Kidney capillary endothelial cell (primary cell): ENCODE measurements at regions not wholly inside any gene's neighbourhood (a gene's known extent, or its start where the extent isn't known, plus 50 kb on each side); places are given as distances from the start of the nearest gene placed in this dataset.
A peak's percentile ranks its signal among the peaks of the same experiment; 100 is the strongest.
"Not testable (repeated sequence)": the region's sequence is repeated elsewhere in the genome, so short reads cannot be mapped to it uniquely, and the experiment has no call there.

ENCODE experiments used
- DNase-seq: peaks from one replicate; pipeline ENCODE4 v3.0.0-alpha.2; 2018; ENCODE audit warnings: low spot score

GRCh38 chr7:94174956-94175355 is 170.8 kb upstream of the BET1 start:
- DNase-seq, result no peak

GRCh38 chr7:94176694-94177200 is 172.6 kb upstream of the BET1 start:
- no peak for DNase-seq

- DNase-seq, result peak; percentile 84
Measured at GRCh38 chr7:94177441-94177840, 173.3 kb upstream of the BET1 start.

GRCh38 chr7:94178230-94178629 is 174.1 kb upstream of the BET1 start:
- no peak for DNase-seq

GRCh38 chr7:94179466-94179865 is 175.3 kb upstream of the BET1 start:
- DNase-seq, result no peak

- peak; percentile 81 for DNase-seq
Measured at GRCh38 chr7:94182066-94182465, 177.9 kb upstream of the BET1 start.

GRCh38 chr7:94182721-94183120 is 178.6 kb upstream of the BET1 start:
- DNase-seq, result no peak

GRCh38 chr7:94183289-94183749 is 179.2 kb upstream of the BET1 start:
- DNase-seq, result peak; percentile 100

- no peak for DNase-seq
Measured at GRCh38 chr7:94183891-94184290, 179.7 kb upstream of the BET1 start.

- no peak for DNase-seq
Measured at GRCh38 chr7:94188350-94188749, 184.2 kb upstream of the BET1 start.

- peak; percentile 84 for DNase-seq
Measured at GRCh38 chr7:94190599-94191061, 186.5 kb upstream of the BET1 start.

GRCh38 chr7:94194426-94194825 is 190.3 kb upstream of the BET1 start:
- not testable (repeated sequence) for DNase-seq

GRCh38 chr7:94195201-94195600 is 191.0 kb upstream of the BET1 start:
- DNase-seq, result no peak

- no peak for DNase-seq
Measured at GRCh38 chr7:94195813-94196212, 191.7 kb upstream of the BET1 start.

- no peak for DNase-seq
Measured at GRCh38 chr7:94205529-94205928, 189.2 kb upstream of the COL1A2 start.

- DNase-seq, result no peak
Measured at GRCh38 chr7:94206295-94206694, 188.4 kb upstream of the COL1A2 start.

GRCh38 chr7:94212160-94212559 is 182.5 kb upstream of the COL1A2 start:
- no peak for DNase-seq

- no peak for DNase-seq
Measured at GRCh38 chr7:94216944-94217461, 177.7 kb upstream of the COL1A2 start.

GRCh38 chr7:94217766-94218165 is 176.9 kb upstream of the COL1A2 start:
- DNase-seq, result no peak

GRCh38 chr7:94222516-94222915 is 172.2 kb upstream of the COL1A2 start:
- DNase-seq, result no peak

GRCh38 chr7:94223375-94224084 is 171.2 kb upstream of the COL1A2 start:
- DNase-seq, result peak; percentile 76

- no peak for DNase-seq
Measured at GRCh38 chr7:94228223-94228622, 166.5 kb upstream of the COL1A2 start.

- DNase-seq, result no peak
Measured at GRCh38 chr7:94228678-94229077, 166.0 kb upstream of the COL1A2 start.

GRCh38 chr7:94231305-94231704 is 163.4 kb upstream of the COL1A2 start:
- DNase-seq, result no peak
